Upper lobe of right lung (tissue), 1 donor: ENCODE measurements at regions not wholly inside any gene's neighbourhood (a gene's known extent, or its start where the extent isn't known, plus 50 kb on each side); places are given as distances from the start of the nearest gene placed in this dataset.

Source experiments
- ATAC-seq: fragments of 200-7000 bp; cut with Tn5 transposase; one replicate; pipeline ENCODE4 v1.9.1; 2020; ENCODE audit warnings: mild to moderate bottlenecking, moderate library complexity
- DNase-seq: peaks from one replicate; pipeline ENCODE4 v3.0.0-alpha.2; 2020
- H3K27ac ChIP-seq: fragments of 200-600 bp; one replicate; pipeline ENCODE4 v1.8.0; 2022
- H3K27me3 ChIP-seq: fragments of 200-600 bp; one replicate; pipeline ENCODE4 v1.8.0; 2022; ENCODE audit warnings: mild to moderate bottlenecking
- H3K36me3 ChIP-seq: fragments of 200-600 bp; one replicate; pipeline ENCODE4 v1.8.0; 2022
- H3K4me1 ChIP-seq: fragments of 200-600 bp; one replicate; pipeline ENCODE4 v1.8.0; 2022
- H3K4me3 ChIP-seq: fragments of 200-600 bp; one replicate; pipeline ENCODE4 v1.8.0; 2022; ENCODE audit warnings: mild to moderate bottlenecking
- H3K9me3 ChIP-seq: fragments of 200-600 bp; one replicate; pipeline ENCODE4 v1.8.0; 2022
- CTCF ChIP-seq: fragments of 200-600 bp; IDR thresholded peaks from one replicate; pipeline ENCODE4 v1.8.0; 2022; ENCODE audit warnings: antibody characterized with exemption
- intact Hi-C: fragments of 100-400 bp; cut with DNase I; formaldehyde crosslinking; loops from one replicate; pipeline ENCODE4 v1.11.0; 2022
- donor health status: DM: no; HTN: yes; CAD: no; lungs with severe emphysema.

GRCh38 chr18:72160510-72161445 is 383.4 kb downstream of the CBLN2 start:
- H3K9me3 ChIP-seq = no peaks in the 10 kb centered on the region
- no peaks in the 10 kb centered on the region for H3K36me3 ChIP-seq
- intact Hi-C loops = no loop called here
- no peak overlapping the region for H3K27ac ChIP-seq
- no peaks in the 10 kb centered on the region for H3K4me1 ChIP-seq
- no peak overlapping the region for H3K4me3 ChIP-seq
- TF ChIP-seq CTCF = no peak
- H3K27me3 ChIP-seq = no peaks in the 10 kb centered on the region
- DNase-seq = no peak
- no peak for ATAC-seq

- intact Hi-C loops = no loop called here
- Histone ChIP-seq H3K9me3 (no peaks in the 10 kb centered on the region), H3K4me3 (no peak overlapping the region), H3K27ac (no peak overlapping the region), H3K27me3 (no peaks in the 10 kb centered on the region), H3K36me3 (no peaks in the 10 kb centered on the region), H3K4me1 (no peaks in the 10 kb centered on the region)
- ATAC-seq (no peak), DNase-seq (no peak)
- no peak for TF ChIP-seq CTCF
Measured at GRCh38 chr18:72155327-72155726, 388.8 kb downstream of the CBLN2 start.

GRCh38 chr18:72154926-72155325 is 389.2 kb downstream of the CBLN2 start:
- Histone ChIP-seq H3K36me3 (no peaks in the 10 kb centered on the region), H3K9me3 (no peaks in the 10 kb centered on the region), H3K4me3 (no peak overlapping the region), H3K4me1 (no peaks in the 10 kb centered on the region), H3K27me3 (no peaks in the 10 kb centered on the region), H3K27ac (no peak overlapping the region)
- TF ChIP-seq CTCF = no peak
- DNase-seq = no peak
- ATAC-seq = no peak
- intact Hi-C loops = no loop called here

DNA sequence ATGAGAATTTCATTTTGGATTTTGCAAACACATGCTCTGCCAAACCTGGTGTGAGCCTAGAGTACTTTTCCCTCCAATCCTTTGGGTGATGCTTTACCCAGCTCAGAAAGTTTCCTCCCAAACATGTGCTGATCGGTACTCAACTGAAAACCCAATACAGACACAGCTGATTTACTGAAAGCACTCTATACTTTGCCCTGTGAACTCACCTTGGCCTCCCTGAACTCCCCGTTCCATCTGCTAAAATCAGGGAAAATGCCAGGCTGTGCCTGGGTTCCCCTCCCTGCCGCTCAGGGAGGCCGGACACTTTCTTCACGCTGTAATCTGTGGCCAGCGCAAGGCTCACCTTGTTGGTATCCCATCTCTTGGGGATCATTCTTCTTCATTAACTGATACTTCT is 391.2 kb downstream of the CBLN2 start:
- Histone ChIP-seq H3K4me3 (no peak overlapping the region), H3K27me3 (no peaks in the 10 kb centered on the region), H3K36me3 (no peaks in the 10 kb centered on the region), H3K9me3 (no peaks in the 10 kb centered on the region), H3K4me1 (no peaks in the 10 kb centered on the region), H3K27ac (no peak overlapping the region)
- no peak for DNase-seq
- no peak for ATAC-seq
- TF ChIP-seq CTCF = no peak
- intact Hi-C loops = no loop called here

GRCh38 chr18:72147830-72148229 is 396.3 kb downstream of the CBLN2 start:
- Histone ChIP-seq H3K4me3 (no peak overlapping the region), H3K4me1 (no peaks in the 10 kb centered on the region), H3K27me3 (no peaks in the 10 kb centered on the region), H3K36me3 (no peaks in the 10 kb centered on the region), H3K27ac (no peak overlapping the region), H3K9me3 (no peaks in the 10 kb centered on the region)
- DNase-seq (no peak), ATAC-seq (no peak)
- no peak for TF ChIP-seq CTCF
- intact Hi-C loops = no loop called here
